OCI-LY7 (cell line): ENCODE measurements at regions not wholly inside any gene's neighbourhood (a gene's known extent, or its start where the extent isn't known, plus 50 kb on each side); places are given as distances from the start of the nearest gene placed in this dataset.

ENCODE experiments used
- BruUV-seq: library from RNA; stranded (reverse); fragments of 400-500 nt; replicated peaks from 2 replicates; lab custom pipeline; 2021; lab: Mats Ljungman, UMichigan
- CTCF ChIA-PET: fragments of 300-600 bp; sonication (Branson Sonifier 250); formaldehyde crosslinking; loops from one replicate; lab custom pipeline; 2022; ENCODE audit warnings: antibody characterized with exemption; ENCODE audit not compliant: unreplicated experiment; lab: Charles Lee
- POLR2A ChIA-PET: fragments of 300-600 bp; sonication (Branson Sonifier 250); formaldehyde crosslinking; loops from one replicate; lab custom pipeline; 2022; ENCODE audit warnings: antibody characterized with exemption; lab: Charles Lee
- DNase-seq: peaks from one replicate; pipeline ENCODE4 v3.0.0-alpha.2; 2015; ENCODE audit warnings: low spot score
- H2AFZ ChIP-seq: fragments of 200-600 bp; sonication (generic), shearing (Covaris generic); 2 replicates; pipeline ENCODE4 v1.6.1; 2014; ENCODE audit warnings: mild to moderate bottlenecking, antibody characterized with exemption, low read length, moderate library complexity
- H3K27ac ChIP-seq: fragments of 200-600 bp; sonication (generic); 2 replicates; pipeline ENCODE4 v1.5.1; 2014; ENCODE audit warnings: mixed run types, low read depth, mild to moderate bottlenecking, moderate library complexity, low read length, inconsistent platforms; ENCODE audit not compliant: poor library complexity, severe bottlenecking
- H3K36me3 ChIP-seq: fragments of 200-600 bp; sonication (generic); 2 replicates; pipeline ENCODE4 v1.6.1; 2014; ENCODE audit warnings: mild to moderate bottlenecking, antibody characterized with exemption, low read length, moderate library complexity, mixed read lengths; ENCODE audit not compliant: insufficient read depth
- H3K4me1 ChIP-seq: fragments of 200-600 bp; sonication (generic); 2 replicates; pipeline ENCODE4 v1.5.1; 2014; ENCODE audit warnings: mild to moderate bottlenecking, low read length; ENCODE audit not compliant: insufficient read depth, poor library complexity, severe bottlenecking
- H3K4me2 ChIP-seq: fragments of 200-600 bp; sonication (generic); 2 replicates; pipeline ENCODE4 v1.6.1; 2014; ENCODE audit warnings: mild to moderate bottlenecking, low read length
- H3K4me3 ChIP-seq: fragments of 200-600 bp; sonication (generic); 2 replicates; pipeline ENCODE4 v1.5.1; 2014; ENCODE audit warnings: mild to moderate bottlenecking, low read depth, low read length; ENCODE audit not compliant: poor library complexity, severe bottlenecking
- H3K79me2 ChIP-seq: fragments of 200-600 bp; sonication (generic); 2 replicates; pipeline ENCODE4 v1.6.1; 2016; ENCODE audit warnings: low read depth, mild to moderate bottlenecking, low read length, moderate library complexity, mixed read lengths; ENCODE audit not compliant: insufficient read depth
- H3K9me2 ChIP-seq: fragments of 200-600 bp; sonication (generic); 2 replicates; pipeline ENCODE4 v1.6.1; 2016; ENCODE audit warnings: mild to moderate bottlenecking, low read length, mixed read lengths; ENCODE audit not compliant: insufficient read depth
- H3K9me3 ChIP-seq: fragments of 200-600 bp; sonication (generic); 2 replicates; pipeline ENCODE4 v1.6.1; 2014; ENCODE audit warnings: mild to moderate bottlenecking, mixed run types, low read length, mixed read lengths
- H4K20me1 ChIP-seq: fragments of 200-600 bp; sonication (generic); 2 replicates; pipeline ENCODE4 v1.6.1; 2014; ENCODE audit warnings: mild to moderate bottlenecking, antibody characterized with exemption, low read length, moderate library complexity, mixed read lengths; ENCODE audit not compliant: insufficient read depth
- CTCF ChIP-seq: fragments of 200-600 bp; sonication (generic); conservative IDR thresholded peaks from 2 replicates; pipeline ENCODE4 v1.5.1; 2014; ENCODE audit warnings: mild to moderate bottlenecking, antibody characterized with exemption, low read length, moderate library complexity, mixed read lengths
- EZH2phosphoT487 ChIP-seq: fragments of 200-600 bp; sonication (generic); IDR thresholded peaks from 2 replicates; pipeline ENCODE4 v1.6.1; 2018; ENCODE audit warnings: low read depth, borderline replicate concordance, mild to moderate bottlenecking, mixed run types, antibody characterized with exemption, low read length, moderate library complexity, mixed read lengths
- intact Hi-C: fragments of 100-400 bp; cut with micrococcal nuclease; formaldehyde crosslinking; loops from one replicate; pipeline ENCODE4 v1.10.0; 2022; ENCODE audit not compliant: unreplicated experiment

DNA sequence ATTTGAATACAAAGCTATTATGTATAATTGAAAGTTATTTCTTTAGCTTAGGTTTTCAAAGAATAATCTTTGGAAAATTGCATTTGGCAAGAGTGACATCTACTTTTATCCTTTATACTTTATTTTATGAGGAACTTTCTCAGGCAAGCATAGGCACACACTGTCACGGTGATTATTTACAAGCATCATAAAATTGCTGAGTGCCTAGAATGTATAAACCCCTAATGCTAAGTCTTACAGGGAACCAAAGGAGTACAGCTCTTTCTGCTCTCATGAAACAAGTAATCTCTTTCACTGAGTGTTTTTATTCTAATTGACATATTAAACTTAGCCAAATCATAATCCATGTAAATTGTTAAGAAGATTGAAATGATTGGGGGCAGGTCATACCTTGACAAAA, 154.9 kb downstream of the FSCB start:
- Histone ChIP-seq H3K9me3 (no peaks in the 10 kb centered on the region), H3K27ac (no peak overlapping the region), H3K79me2 (no peaks in the 10 kb centered on the region), H3K9me2 (no peaks in the 10 kb centered on the region), H3K4me3 (no peak overlapping the region), H3K4me1 (no peaks in the 10 kb centered on the region), H3K4me2 (no peak overlapping the region), H4K20me1 (no peaks in the 10 kb centered on the region), H3K36me3 (no peaks in the 10 kb centered on the region), H2AFZ (no peak overlapping the region)
- no peak for DNase-seq
- CTCF ChIA-PET, result no interaction called here
- no TSS peak for BruUV-seq
- no peak for TF ChIP-seq EZH2phosphoT487
- no peak for TF ChIP-seq CTCF
- POLR2A ChIA-PET, result no interaction called here
- intact Hi-C loops, result no loop called here

GRCh38 chr14:44347316-44347715, 159.8 kb downstream of the FSCB start:
- DNase-seq, result no peak
- no peaks in the 10 kb centered on the region; the same call in 1 of the 2 replicates for H3K9me3 ChIP-seq
- no peak for TF ChIP-seq EZH2phosphoT487
- TF ChIP-seq CTCF, result no peak
- BruUV-seq, result no TSS peak
- H4K20me1 ChIP-seq, result no peaks in the 10 kb centered on the region
- H3K4me2 ChIP-seq, result no peak overlapping the region
- H3K9me2 ChIP-seq, result no peaks in the 10 kb centered on the region
- intact Hi-C loops, result no loop called here
- no peak overlapping the region for H3K27ac ChIP-seq
- no peaks in the 10 kb centered on the region for H3K36me3 ChIP-seq
- CTCF ChIA-PET, result no interaction called here
- no peaks in the 10 kb centered on the region for H3K79me2 ChIP-seq
- H3K4me1 ChIP-seq, result no peaks in the 10 kb centered on the region
- H3K4me3 ChIP-seq, result no peak overlapping the region
- H2AFZ ChIP-seq, result no peak overlapping the region
- POLR2A ChIA-PET, result no interaction called here

DNA sequence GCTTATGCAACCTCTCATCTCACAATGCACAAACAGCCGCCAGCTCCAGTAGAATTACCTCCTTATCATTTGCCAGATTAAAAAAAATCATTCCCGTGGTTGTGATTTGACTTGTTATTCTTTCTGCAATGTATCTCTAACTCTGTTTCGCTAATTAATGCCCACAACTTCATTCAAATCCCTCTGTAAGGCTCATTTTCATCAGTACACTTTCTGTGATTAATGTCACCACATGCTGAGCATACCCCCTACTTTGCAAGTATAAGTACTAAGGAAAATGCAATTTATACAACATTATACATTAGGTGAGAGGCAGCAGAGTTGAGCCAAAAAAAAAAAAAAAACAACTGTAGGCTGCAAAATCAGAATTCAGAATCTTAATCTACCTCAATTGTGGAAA, 166.0 kb downstream of the FSCB start:
- H4K20me1 ChIP-seq, result no peaks in the 10 kb centered on the region
- H3K9me3 ChIP-seq, result no peaks in the 10 kb centered on the region
- H3K4me2 ChIP-seq, result no peak overlapping the region
- intact Hi-C loops, result no loop called here
- no peak overlapping the region for H3K27ac ChIP-seq
- 0 out of 2 replicates have a peak, but pooled peaks cover 3% of the 10 kb centered on the region for H3K9me2 ChIP-seq
- no peak overlapping the region for H2AFZ ChIP-seq
- no peak for DNase-seq
- BruUV-seq, result no TSS peak
- no peaks in the 10 kb centered on the region for H3K79me2 ChIP-seq
- H3K4me1 ChIP-seq, result no peaks in the 10 kb centered on the region
- ChIA-PET CTCF (no interaction called here), POLR2A (no interaction called here)
- H3K36me3 ChIP-seq, result no peaks in the 10 kb centered on the region
- TF ChIP-seq EZH2phosphoT487, result no peak
- no peak for TF ChIP-seq CTCF
- no peak overlapping the region for H3K4me3 ChIP-seq
